HS-27A (cell line): ENCODE measurements at regions not wholly inside any gene's neighbourhood (a gene's known extent, or its start where the extent isn't known, plus 50 kb on each side); places are given as distances from the start of the nearest gene placed in this dataset.
"Not testable (repeated sequence)": the region's sequence is repeated elsewhere in the genome, so short reads cannot be mapped to it uniquely, and the experiment has no call there.

Source experiments
- DNase-seq: peaks from one replicate; pipeline ENCODE4 v3.0.0-alpha.2; 2012; ENCODE audit warnings: low read depth, missing footprints

- no peak for DNase-seq
These were observed 51.1 kb upstream of the JADE1 start for GRCh38 chr4:128758314-128758922.

GRCh38 chr4:128757712-128758111 is 51.8 kb upstream of the JADE1 start:
- DNase-seq, result no peak

- no peak for DNase-seq
These were observed 58.1 kb upstream of the JADE1 start for GRCh38 chr4:128751354-128751753.

GRCh38 chr4:128741748-128742147 is 67.8 kb upstream of the JADE1 start:
- not testable (repeated sequence) for DNase-seq

GRCh38 chr4:128737098-128737513 is 72.4 kb upstream of the JADE1 start:
- no peak for DNase-seq

GRCh38 chr4:128735714-128736113 is 73.8 kb upstream of the JADE1 start:
- no peak for DNase-seq

- DNase-seq, result no peak
These were observed 81.3 kb upstream of the JADE1 start for GRCh38 chr4:128728190-128728589.

GRCh38 chr4:128727658-128728057 is 81.8 kb upstream of the JADE1 start:
- no peak for DNase-seq

- DNase-seq, result no peak
These were observed 84.0 kb upstream of the JADE1 start for GRCh38 chr4:128725405-128726055.

- DNase-seq, result no peak
These were observed 86.6 kb upstream of the JADE1 start for GRCh38 chr4:128722911-128723310.

- DNase-seq, result no peak
These were observed 87.6 kb upstream of the JADE1 start for GRCh38 chr4:128721896-128722295.

- DNase-seq, result no peak
These were observed 89.2 kb upstream of the JADE1 start for GRCh38 chr4:128720270-128720669.

GRCh38 chr4:128718768-128719167 is 90.7 kb upstream of the JADE1 start:
- DNase-seq, result peak; percentile 36

- DNase-seq, result no peak
These were observed 93.2 kb upstream of the JADE1 start for GRCh38 chr4:128716338-128716737.

- no peak for DNase-seq
These were observed 93.9 kb upstream of the JADE1 start for GRCh38 chr4:128715616-128716015.

GRCh38 chr4:128711361-128711760 is 98.1 kb upstream of the JADE1 start:
- no peak for DNase-seq

GRCh38 chr4:128709268-128709667 is 100.2 kb upstream of the JADE1 start:
- DNase-seq, result no peak

GRCh38 chr4:128707864-128708263 is 101.6 kb upstream of the JADE1 start:
- DNase-seq, result no peak

GRCh38 chr4:128703948-128704347 is 105.6 kb upstream of the JADE1 start:
- no peak for DNase-seq

- no peak for DNase-seq
These were observed 108.7 kb upstream of the JADE1 start for GRCh38 chr4:128700659-128701350.

- no peak for DNase-seq
These were observed 111.1 kb upstream of the JADE1 start for GRCh38 chr4:128698386-128698785.

GRCh38 chr4:128697323-128697722 is 112.2 kb upstream of the JADE1 start:
- no peak for DNase-seq

GRCh38 chr4:128690011-128690410 is 119.5 kb upstream of the JADE1 start:
- DNase-seq, result no peak
